A549 (cell line): ENCODE measurements at regions not wholly inside any gene's neighbourhood (a gene's known extent, or its start where the extent isn't known, plus 50 kb on each side); places are given as distances from the start of the nearest gene placed in this dataset.
A peak's percentile ranks its signal among the peaks of the same experiment; 100 is the strongest.

Experiments used
- ATAC-seq, 2 experiments: fragments of 200-7000 bp in 1 of 2; fragments of >200 bp in 1 of 2; cut with Nextera tagmentation in 1 of 2; cut with Tn5 transposase in 1 of 2; 3 replicates each; pipeline versions ENCODE4 v1.8.0 to v1.9.1; 2018 to 2020; ENCODE audit warnings: mild to moderate bottlenecking in 1 of 2, moderate library complexity in 1 of 2
- CTCF ChIA-PET: fragments of 300-600 bp; sonication (Branson Sonifier 250); formaldehyde crosslinking; extraction: SDS; loops from one replicate; lab custom pipeline; 2021; ENCODE audit warnings: antibody characterized with exemption, inconsistent platforms; lab: Yijun Ruan, JAX
- POLR2A ChIA-PET: fragments of 350-600 bp; formaldehyde crosslinking; extraction: SDS; loops from one replicate; lab custom pipeline; 2021; ENCODE audit warnings: antibody characterized with exemption, inconsistent platforms; lab: Yijun Ruan, JAX
- DNase-seq, 2 experiments: peaks; one replicate each; pipeline versions ENCODE4 v3.0.0 to v3.0.0-alpha.2; 2011 to 2016; ENCODE audit warnings: low read depth in 1 of 2, low spot score in 1 of 2
- FAIRE-seq: peaks from 2 replicates; lab custom pipeline; 2011; peaks lifted over from hg19 to GRCh38; lab: Jason Lieb, UNC
- H3K27ac ChIP-seq, 2 experiments: fragments of >200 bp; sonication (Bioruptor Twin); formaldehyde crosslinking; 3 replicates each; pipeline ENCODE4 v1.5.1; 2016 to 2017
- H3K4me1 ChIP-seq: fragments of >200 bp; sonication (Bioruptor Twin); formaldehyde crosslinking; 3 replicates; pipeline ENCODE4 v1.6.1; 2016
- H3K4me2 ChIP-seq: fragments of >200 bp; sonication (Bioruptor Twin); formaldehyde crosslinking; 3 replicates; pipeline ENCODE4 v1.6.1; 2016
- H3K4me3 ChIP-seq: fragments of >200 bp; sonication (Bioruptor Twin); formaldehyde crosslinking; 3 replicates; pipeline ENCODE4 v1.5.1; 2016
- H3K9me3 ChIP-seq: fragments of >200 bp; sonication (Bioruptor Twin); formaldehyde crosslinking; 3 replicates; pipeline ENCODE4 v1.6.1; 2016
- BCL3 ChIP-seq: fragments of >200 bp; sonication (Bioruptor Twin); formaldehyde crosslinking; IDR thresholded peaks from 3 replicates; pipeline ENCODE4 v1.6.1; 2016
- CHD2 ChIP-seq: fragments of 150-350 bp; IDR thresholded peaks from 2 replicates; pipeline ENCODE4 v1.6.1; 2014; ENCODE audit warnings: low read length; ENCODE audit not compliant: partially characterized antibody
- EP300 ChIP-seq, 2 experiments: fragments of >200 bp; sonication (Bioruptor Twin); formaldehyde crosslinking; IDR thresholded peaks; 2 replicates in 1 of 2; 3 replicates in 1 of 2; pipeline ENCODE4 v1.6.1; 2016 to 2017
- ESRRA ChIP-seq: fragments of 150-350 bp; IDR thresholded peaks from 2 replicates; pipeline ENCODE4 v1.6.1; 2014; ENCODE audit warnings: mild to moderate bottlenecking, low read length, borderline replicate concordance
- FOSB ChIP-seq: fragments of 250-450 bp; sonication (Bioruptor Pico); IDR thresholded peaks from 2 replicates; pipeline ENCODE4 v1.5.0; 2020; ENCODE audit warnings: mild to moderate bottlenecking, moderate library complexity
- FOSL2 ChIP-seq, 2 experiments: fragments of 450-650 bp in 1 of 2; fragments of >200 bp in 1 of 2; sonication (Bioruptor Twin) in 1 of 2; formaldehyde crosslinking; IDR thresholded peaks; 2 replicates each; pipeline versions ENCODE4 v1.5.0 to v1.6.1; 2016 to 2020; ENCODE audit warnings: mild to moderate bottlenecking in 1 of 2, moderate library complexity in 1 of 2
- FOXS1 ChIP-seq: fragments of 250-450 bp; sonication (Bioruptor Pico); IDR thresholded peaks from 2 replicates; pipeline ENCODE4 v1.5.0; 2020; ENCODE audit warnings: mild to moderate bottlenecking, moderate library complexity
- HOXB5 ChIP-seq: fragments of 250-450 bp; sonication (Bioruptor Pico); IDR thresholded peaks from 2 replicates; pipeline ENCODE4 v1.5.0; 2020; ENCODE audit warnings: mild to moderate bottlenecking, moderate library complexity
- KDM1A ChIP-seq: fragments of 200-600 bp; sonication (generic); IDR thresholded peaks from 2 replicates; pipeline ENCODE4 v1.6.1; 2016; ENCODE audit warnings: low read depth, mild to moderate bottlenecking
- KDM5A ChIP-seq: fragments of 200-600 bp; sonication (generic); IDR thresholded peaks from 2 replicates; pipeline ENCODE4 v1.6.1; 2016; ENCODE audit warnings: antibody characterized with exemption, mild to moderate bottlenecking
- MAFK ChIP-seq: fragments of 450-650 bp; IDR thresholded peaks from 2 replicates; pipeline ENCODE4 v1.6.1; 2014; ENCODE audit not compliant: partially characterized antibody
- MAZ ChIP-seq: fragments of 150-350 bp; IDR thresholded peaks from 2 replicates; pipeline ENCODE4 v1.6.1; 2014; ENCODE audit warnings: antibody characterized with exemption, low read depth, low read length, borderline replicate concordance
- NFE2L2 ChIP-seq: fragments of 150-350 bp; conservative IDR thresholded peaks from 2 replicates; pipeline ENCODE4 v1.6.1; 2014; ENCODE audit warnings: low read length
- POLR2AphosphoS2 ChIP-seq: conservative IDR thresholded peaks from 2 replicates; pipeline ENCODE4 v1.6.1; 2012; ENCODE audit warnings: low read length, improper control_type of control experiment, inconsistent platforms
- REST ChIP-seq: fragments of 200-600 bp; sonication (generic); IDR thresholded peaks from 2 replicates; pipeline ENCODE4 v1.6.1; 2016; ENCODE audit warnings: antibody characterized with exemption, mild to moderate bottlenecking, moderate library complexity
- SMC3 ChIP-seq: fragments of >200 bp; sonication (Bioruptor Twin); formaldehyde crosslinking; IDR thresholded peaks from 3 replicates; pipeline ENCODE4 v1.6.1; 2018; ENCODE audit warnings: inconsistent platforms
- TFCP2L1 ChIP-seq: fragments of 250-450 bp; sonication (Bioruptor Pico); IDR thresholded peaks from 2 replicates; pipeline ENCODE4 v1.5.0; 2021; ENCODE audit warnings: mild to moderate bottlenecking
- TP53 ChIP-seq: fragments of 250-450 bp; sonication (Bioruptor Pico); IDR thresholded peaks from 2 replicates; pipeline ENCODE4 v1.5.0; 2021; ENCODE audit warnings: mild to moderate bottlenecking, moderate library complexity
- ZFP36 ChIP-seq: fragments of 450-650 bp; IDR thresholded peaks from 2 replicates; pipeline ENCODE4 v1.6.1; 2014; ENCODE audit warnings: borderline replicate concordance; ENCODE audit not compliant: partially characterized antibody
- ZNF302 ChIP-seq: fragments of 250-450 bp; sonication (Bioruptor Pico); IDR thresholded peaks from 2 replicates; pipeline ENCODE4 v1.9.0; 2021; ENCODE audit warnings: inconsistent platforms, mild to moderate bottlenecking, moderate library complexity
- WGBS: methylation state at CpG from one replicate; pipeline ENCODE4 v1.1.6; 2017; ENCODE audit errors: missing lambda C conversion rate; 5-methylcytosine and 5-hydroxymethylcytosine counted together

- no peak overlapping the region for H3K4me3 ChIP-seq
- POLR2A ChIA-PET, result no interaction called here
- peaks cover 17% of the 10 kb centered on the region for H3K4me1 ChIP-seq
- TF ChIP-seq MAFK (peak; percentile 36), BCL3 (no peak)
- TF ChIP-seq, all 56 proteins: peak for 1
- peak overlapping the region; percentile 23 to 54; a peak in 4 of 6 replicates for H3K27ac ChIP-seq
- 0 out of 3 replicates have a peak, but pooled peaks cover 4% of the 10 kb centered on the region for H3K9me3 ChIP-seq
- no peak for FAIRE-seq
- no peak for DNase-seq
- peak overlapping the region; percentile 41 for H3K4me2 ChIP-seq
- CTCF ChIA-PET, result no interaction called here
- 0 out of 6 replicates have a peak, but pooled peaks of 1 of the 2 experiments have one; percentile 34 for ATAC-seq
Observed at GRCh38 chr2:189267925-189268579, 88.5 kb upstream of the COL5A2 start.

- POLR2A ChIA-PET, result no interaction called here
- peak overlapping the region in 1 of 2 experiments; percentile 23; a peak in 3 of 6 replicates for H3K27ac ChIP-seq
- TF ChIP-seq CHD2 (no peak), ZFP36 (no peak), KDM5A (no peak), NFE2L2 (no peak), POLR2AphosphoS2 (no peak), FOXS1 (CRISPR knock-in tag) (no peak), TP53 (no peak)
- TF ChIP-seq, all 56 proteins: peak for 0
Observed at GRCh38 chr2:189268763-189269162, 89.2 kb upstream of the COL5A2 start.

GRCh38 chr2:189273734-189274133, 94.2 kb upstream of the COL5A2 start:
- 41% methylated on average over 2 of the region's 2 CpGs for WGBS
- Histone ChIP-seq H3K27ac (peak overlapping the region in 1 of 2 experiments; percentile 44; a peak in 1 of 6 replicates), H3K4me2 (no peak overlapping the region)

More at GRCh38 chr2:189268763-189269162, 89.2 kb upstream of the COL5A2 start:
- Histone ChIP-seq H3K4me3 (no peak overlapping the region), H3K4me1 (peaks cover 17% of the 10 kb centered on the region), H3K9me3 (0 out of 3 replicates have a peak, but pooled peaks cover 4% of the 10 kb centered on the region), H3K4me2 (no peak overlapping the region; the same call in 2 of the 3 replicates)
- 86% methylated on average over 2 of the region's 2 CpGs for WGBS
- no peak for DNase-seq
- CTCF ChIA-PET, result no interaction called here
- no peak for ATAC-seq
- FAIRE-seq, result no peak

GRCh38 chr2:189274361-189274760, 94.8 kb upstream of the COL5A2 start:
- ChIA-PET CTCF (interaction anchor here (1.0 to 2.0 kb wide), 2 partner anchors 27 to 62 kb away, joined by 3 to 4 read pairs; no protein-coding TSS in a partner anchor), POLR2A (no interaction called here)
- no peak overlapping the region for H3K4me2 ChIP-seq
- peak overlapping the region; percentile 82 to 85 for H3K27ac ChIP-seq
- DNase-seq (no peak), FAIRE-seq (no peak), ATAC-seq (no peak)
- H3K4me3 ChIP-seq, result no peak overlapping the region
- TF ChIP-seq ESRRA, result no peak
- TF ChIP-seq MAFK, result peak; percentile 35
- H3K4me1 ChIP-seq, result peaks cover 34% of the 10 kb centered on the region
- H3K9me3 ChIP-seq, result no peaks in the 10 kb centered on the region

More at GRCh38 chr2:189273734-189274133, 94.2 kb upstream of the COL5A2 start:
- no peak for TF ChIP-seq MAZ
- no peak for TF ChIP-seq FOSL2 (IDR thresholded peaks at IDR 0.05)
- no peak for TF ChIP-seq FOSL2 (CRISPR knock-in tag; IDR thresholded peaks at IDR 0.05)
- TF ChIP-seq EP300 (IDR thresholded peaks at IDR 0.05), result no peak
- H3K9me3 ChIP-seq, result no peaks in the 10 kb centered on the region
- ChIA-PET CTCF (interaction anchor here (1.0 to 2.0 kb wide), 2 partner anchors 26 to 61 kb away, joined by 3 to 4 read pairs; no protein-coding TSS in a partner anchor), POLR2A (no interaction called here)
- peaks cover 34% of the 10 kb centered on the region for H3K4me1 ChIP-seq
- DNase-seq (no peak), FAIRE-seq (no peak), ATAC-seq (no peak)
- no peak overlapping the region for H3K4me3 ChIP-seq

- Histone ChIP-seq H3K4me3 (no peak overlapping the region), H3K27ac (peak overlapping the region; percentile 82), H3K9me3 (peaks cover 9% of the 10 kb centered on the region; the same call in 2 of the 3 replicates), H3K4me1 (peaks cover 34% of the 10 kb centered on the region), H3K4me2 (peak overlapping the region; percentile 69)
- DNase-seq (peak in 1 of 2 experiments; percentile 89), FAIRE-seq (no peak), ATAC-seq (peak; percentile 86 to 94)
- 2% methylated on average over 2 of the region's 2 CpGs for WGBS
- ChIA-PET POLR2A (interaction anchor here (1.1 to 1.5 kb wide), 2 partner anchors 66 to 97 kb away, joined by 3 read pairs; no protein-coding TSS in a partner anchor), CTCF (interaction anchor here (1.1 to 1.2 kb wide), 2 partner anchors 12 to 182 kb away, joined by 3 read pairs; no protein-coding TSS in a partner anchor)
- TF ChIP-seq ESRRA (no peak), KDM5A (no peak), ZNF302 (no peak), HOXB5 (CRISPR knock-in tag) (no peak), SMC3 (peak; percentile 44), ZFP36 (no peak), TFCP2L1 (no peak), FOSB (CRISPR knock-in tag) (no peak), KDM1A (no peak), EP300 (IDR thresholded peaks at IDR 0.05) (peak; percentile 80 to 82; a peak in 3 of 5 replicates), REST (no peak)
Observed at GRCh38 chr2:189276277-189276676, 96.7 kb upstream of the COL5A2 start.
